Bronchial epithelial cell (primary cell): ENCODE measurements at regions not wholly inside any gene's neighbourhood (a gene's known extent, or its start where the extent isn't known, plus 50 kb on each side); places are given as distances from the start of the nearest gene placed in this dataset.
"Not testable (repeated sequence)": the region's sequence is repeated elsewhere in the genome, so short reads cannot be mapped to it uniquely, and the experiment has no call there.

Source experiments
- DNase-seq: peaks from one replicate; pipeline ENCODE4 v3.0.0-alpha.2; 2010; ENCODE audit warnings: low read depth
- FAIRE-seq: peaks from 2 replicates; lab custom pipeline; 2011; peaks lifted over from hg19 to GRCh38; lab: Jason Lieb, UNC
- H3K27me3 ChIP-seq: 2 replicates; pipeline ENCODE4 v1.5.1; 2011; ENCODE audit warnings: low read length; ENCODE audit not compliant: control insufficient read depth, insufficient read depth
- H3K36me3 ChIP-seq: 2 replicates; pipeline ENCODE4 v1.5.1; 2011; ENCODE audit warnings: low read length; ENCODE audit not compliant: control insufficient read depth, insufficient read depth
- H3K4me3 ChIP-seq: 2 replicates; pipeline ENCODE4 v1.5.1; 2011; ENCODE audit warnings: mild to moderate bottlenecking, low read depth, low read length, control low read depth
- TF ChIP-seq, protein P1 (sequence below): IDR thresholded peaks from 2 replicates; pipeline ENCODE4 v1.5.1; 2011; ENCODE audit warnings: mild to moderate bottlenecking, moderate library complexity, low read length, control low read depth, inconsistent platforms; ENCODE audit not compliant: insufficient read depth, severe bottlenecking

DNA sequence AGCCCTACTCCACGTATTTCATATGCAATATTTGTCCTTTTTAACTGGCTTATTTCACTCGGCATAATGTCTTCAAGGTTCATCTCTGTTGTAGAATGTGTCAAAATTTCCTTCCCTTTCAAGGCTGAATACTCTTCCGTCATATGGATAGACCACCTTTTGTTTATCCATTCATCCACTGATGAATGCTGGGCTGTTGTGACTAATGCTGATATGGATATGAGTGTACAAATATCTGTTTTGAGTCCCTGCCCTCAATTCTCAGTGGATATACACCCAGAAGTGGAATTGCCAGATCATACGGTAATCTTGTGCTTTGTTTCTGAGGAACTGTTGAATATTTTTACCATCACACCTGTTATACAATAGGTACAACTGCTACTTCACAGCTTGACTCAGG lies 155.2 kb upstream of the IRF2BP2 start:
- TF ChIP-seq, protein P1, sequence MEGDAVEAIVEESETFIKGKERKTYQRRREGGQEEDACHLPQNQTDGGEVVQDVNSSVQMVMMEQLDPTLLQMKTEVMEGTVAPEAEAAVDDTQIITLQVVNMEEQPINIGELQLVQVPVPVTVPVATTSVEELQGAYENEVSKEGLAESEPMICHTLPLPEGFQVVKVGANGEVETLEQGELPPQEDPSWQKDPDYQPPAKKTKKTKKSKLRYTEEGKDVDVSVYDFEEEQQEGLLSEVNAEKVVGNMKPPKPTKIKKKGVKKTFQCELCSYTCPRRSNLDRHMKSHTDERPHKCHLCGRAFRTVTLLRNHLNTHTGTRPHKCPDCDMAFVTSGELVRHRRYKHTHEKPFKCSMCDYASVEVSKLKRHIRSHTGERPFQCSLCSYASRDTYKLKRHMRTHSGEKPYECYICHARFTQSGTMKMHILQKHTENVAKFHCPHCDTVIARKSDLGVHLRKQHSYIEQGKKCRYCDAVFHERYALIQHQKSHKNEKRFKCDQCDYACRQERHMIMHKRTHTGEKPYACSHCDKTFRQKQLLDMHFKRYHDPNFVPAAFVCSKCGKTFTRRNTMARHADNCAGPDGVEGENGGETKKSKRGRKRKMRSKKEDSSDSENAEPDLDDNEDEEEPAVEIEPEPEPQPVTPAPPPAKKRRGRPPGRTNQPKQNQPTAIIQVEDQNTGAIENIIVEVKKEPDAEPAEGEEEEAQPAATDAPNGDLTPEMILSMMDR, result no peak
- H3K4me3 ChIP-seq, result no peak overlapping the region
- H3K36me3 ChIP-seq, result no peaks in the 10 kb centered on the region
- DNase-seq (no peak), FAIRE-seq (no peak)
- no peaks in the 10 kb centered on the region for H3K27me3 ChIP-seq

DNA sequence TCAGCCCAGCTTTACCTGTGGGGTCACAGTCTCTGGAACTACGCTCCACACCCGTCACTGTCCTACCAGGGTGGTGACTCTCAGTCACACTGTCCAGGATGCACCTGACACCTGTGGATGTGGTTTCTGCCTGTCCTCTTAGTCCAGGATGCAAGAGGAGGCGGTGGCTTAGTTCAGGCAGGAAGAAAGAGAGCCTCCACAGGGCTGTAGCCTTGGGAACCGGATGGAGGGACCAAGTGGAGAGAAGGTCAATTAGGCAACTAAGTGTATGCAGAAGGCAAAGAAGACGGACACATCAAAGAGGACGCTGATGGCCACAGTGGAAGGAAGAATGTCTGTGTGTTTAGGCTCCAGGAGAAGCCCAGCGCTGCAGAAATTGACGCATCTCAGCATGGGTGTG lies 153.9 kb upstream of the IRF2BP2 start:
- TF ChIP-seq, protein P1, result no peak
- Histone ChIP-seq H3K4me3 (no peak overlapping the region), H3K36me3 (no peaks in the 10 kb centered on the region), H3K27me3 (no peaks in the 10 kb centered on the region)
- DNase-seq, result no peak
- FAIRE-seq, result no peak

DNA sequence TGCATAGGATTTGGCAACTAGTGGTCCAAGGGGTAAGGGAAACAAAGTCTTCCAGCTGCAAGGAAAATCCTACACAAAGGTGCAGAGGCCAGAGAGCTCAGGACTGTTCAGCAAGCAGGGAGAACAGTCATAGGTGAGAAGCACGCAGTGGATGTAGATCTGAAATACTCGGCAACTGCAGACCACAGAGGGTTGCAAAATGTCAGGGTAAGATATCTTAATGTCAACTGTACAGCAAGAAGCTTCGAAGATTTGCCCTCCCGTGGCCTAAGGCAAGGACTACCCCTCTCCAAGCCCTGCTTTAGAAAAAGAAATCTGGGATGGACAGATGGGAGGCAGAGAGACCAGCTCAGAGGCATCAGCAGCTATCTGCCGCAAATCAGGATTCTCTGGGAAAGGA lies 153.4 kb upstream of the IRF2BP2 start:
- TF ChIP-seq, protein P1, result no peak
- FAIRE-seq, result no peak

DNA sequence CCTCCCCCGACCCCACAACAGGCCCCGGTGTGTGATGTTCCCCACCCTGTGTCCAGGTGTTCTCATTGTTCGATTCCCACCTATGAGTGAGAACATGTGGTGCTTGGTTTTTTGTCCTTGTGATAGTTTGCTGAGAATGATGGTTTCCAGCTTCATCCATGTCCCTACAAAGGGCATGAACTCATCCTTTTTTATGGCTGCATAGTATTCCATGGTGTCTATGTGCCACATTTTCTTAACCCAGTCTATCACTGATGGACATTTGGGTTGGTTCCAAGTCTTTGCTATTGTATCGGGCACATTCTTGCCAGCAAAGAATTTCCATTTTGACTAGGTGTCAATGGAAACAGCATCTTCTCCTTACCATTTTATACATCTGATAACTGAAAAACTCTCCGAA lies 152.1 kb upstream of the IRF2BP2 start:
- DNase-seq, H3K4me3 ChIP-seq, H3K36me3 ChIP-seq, FAIRE-seq, H3K27me3 ChIP-seq: not testable (repeated sequence)

More for the DNA sequence above, 153.4 kb upstream of the IRF2BP2 start:
- H3K4me3 ChIP-seq, result no peak overlapping the region
- H3K27me3 ChIP-seq, result no peaks in the 10 kb centered on the region
- DNase-seq, result no peak
- H3K36me3 ChIP-seq, result no peaks in the 10 kb centered on the region

DNA sequence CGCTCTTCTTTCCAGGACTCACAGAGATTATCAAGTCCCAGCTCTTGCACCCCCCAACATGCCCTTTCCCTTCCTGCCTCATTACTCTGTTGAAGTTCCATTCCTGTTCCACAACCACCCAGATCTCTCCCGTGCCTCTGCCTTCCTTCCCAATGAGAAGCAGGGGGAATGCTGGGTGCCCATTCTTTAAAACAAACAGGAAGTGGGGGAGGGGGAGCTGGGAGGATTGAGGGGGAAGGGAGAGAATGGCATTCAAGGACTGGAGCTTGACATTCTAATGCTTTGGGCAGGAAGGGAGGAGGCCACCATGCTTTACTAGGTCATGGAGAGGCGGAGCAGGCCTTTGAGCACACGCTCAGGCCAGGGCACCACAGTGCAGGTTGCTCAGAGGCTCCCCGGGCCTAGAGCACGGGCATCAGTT lies 150.3 kb upstream of the IRF2BP2 start:
- TF ChIP-seq, protein P1, result no peak
- no peaks in the 10 kb centered on the region for H3K36me3 ChIP-seq
- H3K27me3 ChIP-seq, result peaks cover 1% of the 10 kb centered on the region
- FAIRE-seq (no peak), DNase-seq (no peak)
- no peak overlapping the region for H3K4me3 ChIP-seq

DNA sequence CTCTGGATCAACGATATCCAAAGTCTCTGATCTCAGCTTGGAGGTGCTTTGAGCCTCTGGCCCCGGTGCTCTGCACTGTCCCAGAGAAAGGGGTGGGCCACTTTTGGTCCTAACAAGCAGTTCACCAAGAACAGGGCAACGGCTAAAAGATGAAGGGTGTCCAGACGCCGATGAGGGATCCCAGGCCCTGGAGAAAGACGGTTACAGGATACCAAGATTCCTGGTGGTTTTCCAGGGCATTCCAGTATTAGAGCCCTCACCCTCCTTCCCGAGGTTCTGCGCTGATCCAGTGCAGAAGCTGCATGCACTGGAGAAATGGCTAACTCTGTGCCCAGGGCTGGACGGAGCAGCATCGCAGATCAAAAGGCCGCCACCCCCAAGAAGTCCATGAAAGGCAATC lies 149.9 kb upstream of the IRF2BP2 start:
- no peak for FAIRE-seq
- Histone ChIP-seq H3K4me3 (no peak overlapping the region), H3K36me3 (no peaks in the 10 kb centered on the region), H3K27me3 (peaks cover 1% of the 10 kb centered on the region)
- TF ChIP-seq, protein P1, result no peak
- DNase-seq, result no peak
